ENCODE measurements at regions not wholly inside any gene's neighbourhood (a gene's known extent, or its start where the extent isn't known, plus 50 kb on each side); places are given as distances from the start of the nearest gene placed in this dataset.
"Not testable (repeated sequence)": the region's sequence is repeated elsewhere in the genome, so short reads cannot be mapped to it uniquely, and the experiment has no call there.

GRCh38 chr13:42379241-42379640 lies 107.3 kb downstream of the AKAP11 start:
- no peak overlapping the region for H3K9ac ChIP-seq
- no peaks in the 10 kb centered on the region for H3K36me3 ChIP-seq (ENCODE audit: insufficient read depth)
- H3K4me2 ChIP-seq, result peak overlapping the region; percentile 71
- peaks cover 43% of the 10 kb centered on the region for H3K4me1 ChIP-seq (ENCODE audit: low read depth, poor library complexity, severe bottlenecking)
- no peak overlapping the region for H2AFZ ChIP-seq (ENCODE audit: low read depth)
- no peaks in the 10 kb centered on the region for H3K27me3 ChIP-seq (ENCODE audit: insufficient read depth, low read depth)
- no peak for TF ChIP-seq CTCF (conservative IDR thresholded peaks at IDR 0.05; ENCODE audit: low read depth, low read length)
- H3K79me2 ChIP-seq (ENCODE audit: insufficient read depth, low read depth), result no peaks in the 10 kb centered on the region
- no peak overlapping the region for H3K4me3 ChIP-seq (IDR thresholded peaks at IDR 0.05; ENCODE audit: insufficient read depth, low read depth, low read length)
- no peaks in the 10 kb centered on the region for H4K20me1 ChIP-seq (ENCODE audit: insufficient read depth)
- peak overlapping the region; percentile 87; the same call in 1 of the 2 replicates for H3K27ac ChIP-seq

DNA sequence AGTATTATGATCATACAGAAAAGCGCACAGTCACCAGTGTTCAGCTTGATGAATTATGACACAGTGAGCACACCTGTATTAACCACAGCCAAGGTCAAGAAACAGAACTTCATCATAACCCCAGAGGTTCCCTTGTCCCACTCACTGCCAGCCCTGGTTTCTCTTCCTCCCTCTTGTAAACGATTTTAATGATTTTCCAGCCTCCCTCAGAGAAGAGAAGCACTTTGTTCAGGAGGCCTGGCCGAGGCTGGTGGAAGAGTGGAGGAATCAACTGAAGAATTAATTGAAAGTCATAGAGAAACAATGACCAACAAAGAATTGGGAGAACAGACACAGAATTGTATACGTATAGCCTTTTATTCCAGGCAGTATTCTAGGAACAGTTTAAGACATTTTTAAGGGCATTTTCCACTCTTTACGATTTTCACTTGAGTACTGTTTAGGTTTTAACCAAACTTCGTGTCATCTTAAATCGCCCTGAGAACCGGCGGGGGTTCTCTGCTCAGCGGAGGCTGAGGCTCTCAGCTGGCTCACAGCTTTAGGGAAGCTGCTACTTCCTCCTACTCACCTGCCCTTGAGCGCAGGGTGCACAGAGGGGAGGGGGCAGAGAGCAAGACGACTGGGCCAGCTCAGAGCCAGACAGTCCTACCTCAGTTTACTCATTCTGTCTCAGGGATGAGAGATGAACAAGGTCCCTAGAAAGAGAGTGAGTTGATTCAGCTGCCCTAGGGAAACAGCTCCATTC lies 108.6 kb downstream of the AKAP11 start:
- peak overlapping the region; percentile 31; the same call in 1 of the 2 replicates for H3K4me2 ChIP-seq
- no peaks in the 10 kb centered on the region for H3K36me3 ChIP-seq (ENCODE audit: insufficient read depth)
- peaks cover 43% of the 10 kb centered on the region for H3K4me1 ChIP-seq (ENCODE audit: low read depth, poor library complexity, severe bottlenecking)
- no peak overlapping the region for H3K4me3 ChIP-seq (IDR thresholded peaks at IDR 0.05; ENCODE audit: insufficient read depth, low read depth, low read length)
- H3K9ac ChIP-seq, result no peak overlapping the region
- no peak for TF ChIP-seq CTCF (conservative IDR thresholded peaks at IDR 0.05; ENCODE audit: low read depth, low read length)
- no peaks in the 10 kb centered on the region for H3K27me3 ChIP-seq (ENCODE audit: insufficient read depth, low read depth)
- no peaks in the 10 kb centered on the region for H3K79me2 ChIP-seq (ENCODE audit: insufficient read depth, low read depth)
- H4K20me1 ChIP-seq (ENCODE audit: insufficient read depth), result no peaks in the 10 kb centered on the region
- no peak overlapping the region for H2AFZ ChIP-seq (ENCODE audit: low read depth)
- peak overlapping the region; percentile 11; the same call in 1 of the 2 replicates for H3K27ac ChIP-seq

GRCh38 chr13:42381165-42381425 lies 109.1 kb downstream of the AKAP11 start:
- H3K4me3 ChIP-seq (IDR thresholded peaks at IDR 0.05; ENCODE audit: insufficient read depth, low read depth, low read length), result no peak overlapping the region
- H3K27ac ChIP-seq, result no peak overlapping the region
- H3K79me2 ChIP-seq (ENCODE audit: insufficient read depth, low read depth), result no peaks in the 10 kb centered on the region
- H3K27me3 ChIP-seq (ENCODE audit: insufficient read depth, low read depth), result no peaks in the 10 kb centered on the region
- TF ChIP-seq CTCF (conservative IDR thresholded peaks at IDR 0.05; ENCODE audit: low read depth, low read length), result no peak
- no peak overlapping the region for H2AFZ ChIP-seq (ENCODE audit: low read depth)
- H3K36me3 ChIP-seq (ENCODE audit: insufficient read depth), result no peaks in the 10 kb centered on the region
- H3K9ac ChIP-seq, result no peak overlapping the region
- no peaks in the 10 kb centered on the region for H4K20me1 ChIP-seq (ENCODE audit: insufficient read depth)
- H3K4me2 ChIP-seq, result no peak overlapping the region
- H3K4me1 ChIP-seq (ENCODE audit: low read depth, poor library complexity, severe bottlenecking), result peaks cover 43% of the 10 kb centered on the region

GRCh38 chr13:42381426-42381825 lies 109.5 kb downstream of the AKAP11 start:
- H3K27ac ChIP-seq; H2AFZ ChIP-seq (ENCODE audit: low read depth); H3K9ac ChIP-seq; H4K20me1 ChIP-seq (ENCODE audit: insufficient read depth); H3K27me3 ChIP-seq (ENCODE audit: insufficient read depth, low read depth); H3K4me2 ChIP-seq; H3K4me3 ChIP-seq (IDR thresholded peaks at IDR 0.05; ENCODE audit: insufficient read depth, low read depth, low read length); H3K79me2 ChIP-seq (ENCODE audit: insufficient read depth, low read depth); H3K36me3 ChIP-seq (ENCODE audit: insufficient read depth): not testable (repeated sequence)
- peaks cover 43% of the 10 kb centered on the region for H3K4me1 ChIP-seq (ENCODE audit: low read depth, poor library complexity, severe bottlenecking)

DNA sequence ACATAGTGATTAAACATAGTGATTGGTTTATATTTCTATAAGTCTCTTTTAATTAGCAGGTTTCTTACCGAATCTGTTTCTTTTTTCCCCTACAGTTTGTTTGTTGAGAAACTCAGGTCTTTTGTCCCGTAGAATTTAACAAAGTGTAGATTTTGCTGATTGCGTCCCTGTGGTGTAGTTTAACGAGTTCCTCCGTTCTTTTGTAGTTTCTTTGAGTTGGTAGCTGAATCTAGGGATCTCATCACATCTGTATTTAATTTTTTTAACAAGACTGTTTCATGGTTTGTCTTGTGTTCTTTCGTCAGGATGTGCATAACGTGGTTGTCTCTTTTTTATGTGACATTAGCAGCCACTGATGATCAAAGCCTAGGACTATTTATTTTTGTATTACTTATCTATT lies 111.1 kb downstream of the AKAP11 start:
- Histone ChIP-seq H3K4me3 (IDR thresholded peaks at IDR 0.05; ENCODE audit: insufficient read depth, low read depth, low read length) (no peak overlapping the region), H3K4me1 (ENCODE audit: low read depth, poor library complexity, severe bottlenecking) (peaks cover 30% of the 10 kb centered on the region), H3K9ac (no peak overlapping the region), H4K20me1 (ENCODE audit: insufficient read depth) (no peaks in the 10 kb centered on the region), H3K27me3 (ENCODE audit: insufficient read depth, low read depth) (no peaks in the 10 kb centered on the region), H3K79me2 (ENCODE audit: insufficient read depth, low read depth) (no peaks in the 10 kb centered on the region), H2AFZ (ENCODE audit: low read depth) (no peak overlapping the region), H3K27ac (no peak overlapping the region), H3K4me2 (no peak overlapping the region), H3K36me3 (ENCODE audit: insufficient read depth) (no peaks in the 10 kb centered on the region)
- no peak for TF ChIP-seq CTCF (conservative IDR thresholded peaks at IDR 0.05; ENCODE audit: low read depth, low read length)
